GM23338 (cell line): ENCODE measurements at regions not wholly inside any gene's neighbourhood (a gene's known extent, or its start where the extent isn't known, plus 50 kb on each side); places are given as distances from the start of the nearest gene placed in this dataset.

Source experiments
- ATAC-seq: fragments of 200-7000 bp; cut with Tn5 transposase; 3 replicates; pipeline ENCODE4 v1.9.1; 2020
- DNase-seq: peaks from one replicate; pipeline ENCODE4 v3.0.0-alpha.2; 2015; ENCODE audit warnings: low spot score
- H2AFZ ChIP-seq: fragments of 200-600 bp; sonication (generic); 2 replicates; pipeline ENCODE4 v1.8.0; 2016; ENCODE audit warnings: antibody characterized with exemption, mild to moderate bottlenecking, moderate library complexity
- H3F3A ChIP-seq: fragments of 200-600 bp; sonication (generic); replicated peaks from 2 replicates; pipeline ENCODE4 v1.8.0; 2017; ENCODE audit warnings: antibody characterized with exemption, mixed run types, low read depth
- H3K27ac ChIP-seq: fragments of 200-600 bp; sonication (generic); 2 replicates; pipeline ENCODE4 v1.6.1; 2016; ENCODE audit warnings: low read depth
- H3K27me3 ChIP-seq: fragments of 200-600 bp; sonication (generic); 2 replicates; pipeline ENCODE4 v1.8.0; 2016; ENCODE audit warnings: mild to moderate bottlenecking, mixed run types, moderate library complexity; ENCODE audit not compliant: insufficient read depth
- H3K36me3 ChIP-seq: fragments of 200-600 bp; sonication (generic); 2 replicates; pipeline ENCODE4 v1.8.0; 2016; ENCODE audit warnings: mild to moderate bottlenecking; ENCODE audit not compliant: insufficient read depth
- H3K4me1 ChIP-seq: fragments of 200-600 bp; sonication (generic); 2 replicates; pipeline ENCODE4 v1.8.0; 2016; ENCODE audit warnings: mild to moderate bottlenecking, moderate library complexity; ENCODE audit not compliant: insufficient read depth
- H3K4me2 ChIP-seq: fragments of 200-600 bp; sonication (generic); 2 replicates; pipeline ENCODE4 v1.7.1; 2017; ENCODE audit warnings: mixed run types
- H3K4me3 ChIP-seq: fragments of 200-600 bp; sonication (generic); 2 replicates; pipeline ENCODE4 v1.6.1; 2016; ENCODE audit warnings: mixed run types
- H3K79me2 ChIP-seq: fragments of 200-600 bp; sonication (generic); replicated peaks from 2 replicates; pipeline ENCODE4 v1.8.0; 2017; ENCODE audit warnings: mild to moderate bottlenecking; ENCODE audit not compliant: insufficient read depth
- H3K9me2 ChIP-seq: fragments of 200-600 bp; sonication (generic); 2 replicates; pipeline ENCODE4 v1.8.0; 2017; ENCODE audit not compliant: insufficient read depth
- H4K20me1 ChIP-seq: fragments of 200-600 bp; sonication (generic); replicated peaks from 2 replicates; pipeline ENCODE4 v1.8.0; 2017; ENCODE audit warnings: mild to moderate bottlenecking; ENCODE audit not compliant: insufficient read depth
- H3K27ac Mint-ChIP-seq: 2 replicates; pipeline ENCODE4 v1.8.0; 2020; ENCODE audit warnings: inconsistent platforms, mild to moderate bottlenecking, moderate library complexity, mixed read lengths
- H3K27me3 Mint-ChIP-seq: 3 replicates; pipeline ENCODE4 v1.8.0; 2022; ENCODE audit warnings: low read depth, mild to moderate bottlenecking, moderate library complexity, mixed read lengths, inconsistent platforms; ENCODE audit not compliant: insufficient read depth, poor library complexity
- H3K36me3 Mint-ChIP-seq: 3 replicates; pipeline ENCODE4 v1.8.0; 2021; ENCODE audit warnings: low read depth, mild to moderate bottlenecking, inconsistent platforms, moderate library complexity, mixed read lengths
- H3K4me1 Mint-ChIP-seq: 3 replicates; pipeline ENCODE4 v1.8.0; 2020; ENCODE audit warnings: mild to moderate bottlenecking, inconsistent platforms, mixed read lengths
- H3K4me3 Mint-ChIP-seq: 3 replicates; pipeline ENCODE4 v1.8.0; 2021; ENCODE audit warnings: moderate library complexity, mild to moderate bottlenecking, inconsistent platforms, mixed read lengths
- H3K9me3 Mint-ChIP-seq: 3 replicates; pipeline ENCODE4 v1.8.0; 2020; ENCODE audit warnings: moderate library complexity, mild to moderate bottlenecking, inconsistent platforms, mixed read lengths
- CREB1 ChIP-seq: fragments of 250-450 bp; sonication (Bioruptor Pico); IDR thresholded peaks from 2 replicates; pipeline ENCODE4 v1.5.0; 2020; ENCODE audit warnings: low read depth, mild to moderate bottlenecking, moderate library complexity
- EZH2 ChIP-seq: fragments of 200-600 bp; sonication (generic); IDR thresholded peaks from one replicate; pipeline ENCODE4 v1.8.0; 2017; ENCODE audit warnings: antibody characterized with exemption, mild to moderate bottlenecking, low read depth; ENCODE audit not compliant: unreplicated experiment
- EZH2phosphoT487 ChIP-seq: fragments of 200-600 bp; sonication (generic); IDR thresholded peaks from one replicate; pipeline ENCODE4 v1.8.1; 2018; ENCODE audit warnings: antibody characterized with exemption; ENCODE audit not compliant: unreplicated experiment
- JUNB ChIP-seq: IDR thresholded peaks from one replicate; pipeline ENCODE4 v1.6.1; 2016; ENCODE audit warnings: antibody characterized with exemption; ENCODE audit not compliant: unreplicated experiment
- NANOG ChIP-seq: IDR thresholded peaks from 2 replicates; pipeline ENCODE4 v1.6.1; 2016; ENCODE audit warnings: antibody characterized with exemption, borderline replicate concordance
- POLR2AphosphoS5 ChIP-seq: IDR thresholded peaks from 2 replicates; pipeline ENCODE4 v1.6.1; 2016; ENCODE audit warnings: antibody characterized with exemption, low read depth
- STAT1 ChIP-seq: IDR thresholded peaks from one replicate; pipeline ENCODE4 v1.6.1; 2016; ENCODE audit warnings: antibody characterized with exemption; ENCODE audit not compliant: unreplicated experiment
- ZNF114 ChIP-seq: fragments of 250-450 bp; sonication (Bioruptor Pico); IDR thresholded peaks from 2 replicates; pipeline ENCODE4 v1.5.0; 2020; ENCODE audit warnings: mild to moderate bottlenecking, moderate library complexity
- ZNF331 ChIP-seq: fragments of 250-450 bp; sonication (Bioruptor Pico); IDR thresholded peaks from 2 replicates; pipeline ENCODE4 v1.5.0; 2020; ENCODE audit warnings: low read depth, mild to moderate bottlenecking, moderate library complexity
- TF ChIP-seq, protein P1 (sequence below): IDR thresholded peaks from one replicate; pipeline ENCODE4 v1.6.1; 2018; ENCODE audit warnings: antibody characterized with exemption; ENCODE audit not compliant: unreplicated experiment
- TF ChIP-seq, protein P2 (sequence below), 2 experiments: fragments of 200-600 bp in 1 of 2; sonication (generic) in 1 of 2; conservative IDR thresholded peaks; 2 replicates each; pipeline versions ENCODE4 v1.5.1 to v1.6.1; 2016 to 2017; ENCODE audit warnings: antibody characterized with exemption in 2 of 2, low read depth in 2 of 2, mild to moderate bottlenecking in 2 of 2, moderate library complexity in 1 of 2
- TF ChIP-seq, protein P3 (sequence below): IDR thresholded peaks from 2 replicates; pipeline ENCODE4 v1.6.1; 2016; ENCODE audit warnings: antibody characterized with exemption
- TF ChIP-seq, protein P4 (sequence below): fragments of 250-450 bp; sonication (Bioruptor Pico); IDR thresholded peaks from 2 replicates; pipeline ENCODE4 v1.5.0; 2020; ENCODE audit warnings: mild to moderate bottlenecking, moderate library complexity

DNA sequence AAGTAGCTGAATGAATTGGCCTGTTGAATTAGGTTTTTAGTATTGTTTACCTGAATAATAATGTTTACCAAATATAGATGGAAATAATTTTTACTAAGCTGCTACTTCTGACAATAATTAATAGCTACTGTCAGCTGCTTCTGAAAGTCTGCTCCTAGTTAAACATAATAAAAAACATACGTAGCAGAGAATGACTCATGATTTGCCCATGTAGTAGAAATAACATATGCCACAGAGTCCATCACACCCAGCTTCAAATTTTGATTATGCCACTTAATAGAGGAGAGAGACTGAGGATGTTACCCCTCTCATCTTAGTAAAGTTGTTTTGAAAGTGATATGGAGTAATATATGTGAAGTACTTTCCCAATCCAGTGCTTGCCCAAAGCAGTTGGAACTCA, 57.6 kb upstream of the MDFIC start:
- Histone ChIP-seq H3K36me3 (no peaks in the 10 kb centered on the region), H3K79me2 (no peaks in the 10 kb centered on the region), H3K4me2 (no peak overlapping the region), H3K4me1 (no peaks in the 10 kb centered on the region), H3K27me3 (no peaks in the 10 kb centered on the region), H4K20me1 (no peaks in the 10 kb centered on the region), H3K9me2 (no peaks in the 10 kb centered on the region), H3K4me3 (no peak overlapping the region), H3K27ac (no peak overlapping the region), H3F3A (no peaks in the 10 kb centered on the region), H2AFZ (no peak overlapping the region)
- no peaks in the 10 kb centered on the region for H3K9me3 Mint-ChIP-seq
- TF ChIP-seq STAT1: no peak
- no peak for TF ChIP-seq JUNB
- TF ChIP-seq NANOG: no peak
- no peak for TF ChIP-seq ZNF331 (CRISPR knock-in tag)
- TF ChIP-seq, protein P1, sequence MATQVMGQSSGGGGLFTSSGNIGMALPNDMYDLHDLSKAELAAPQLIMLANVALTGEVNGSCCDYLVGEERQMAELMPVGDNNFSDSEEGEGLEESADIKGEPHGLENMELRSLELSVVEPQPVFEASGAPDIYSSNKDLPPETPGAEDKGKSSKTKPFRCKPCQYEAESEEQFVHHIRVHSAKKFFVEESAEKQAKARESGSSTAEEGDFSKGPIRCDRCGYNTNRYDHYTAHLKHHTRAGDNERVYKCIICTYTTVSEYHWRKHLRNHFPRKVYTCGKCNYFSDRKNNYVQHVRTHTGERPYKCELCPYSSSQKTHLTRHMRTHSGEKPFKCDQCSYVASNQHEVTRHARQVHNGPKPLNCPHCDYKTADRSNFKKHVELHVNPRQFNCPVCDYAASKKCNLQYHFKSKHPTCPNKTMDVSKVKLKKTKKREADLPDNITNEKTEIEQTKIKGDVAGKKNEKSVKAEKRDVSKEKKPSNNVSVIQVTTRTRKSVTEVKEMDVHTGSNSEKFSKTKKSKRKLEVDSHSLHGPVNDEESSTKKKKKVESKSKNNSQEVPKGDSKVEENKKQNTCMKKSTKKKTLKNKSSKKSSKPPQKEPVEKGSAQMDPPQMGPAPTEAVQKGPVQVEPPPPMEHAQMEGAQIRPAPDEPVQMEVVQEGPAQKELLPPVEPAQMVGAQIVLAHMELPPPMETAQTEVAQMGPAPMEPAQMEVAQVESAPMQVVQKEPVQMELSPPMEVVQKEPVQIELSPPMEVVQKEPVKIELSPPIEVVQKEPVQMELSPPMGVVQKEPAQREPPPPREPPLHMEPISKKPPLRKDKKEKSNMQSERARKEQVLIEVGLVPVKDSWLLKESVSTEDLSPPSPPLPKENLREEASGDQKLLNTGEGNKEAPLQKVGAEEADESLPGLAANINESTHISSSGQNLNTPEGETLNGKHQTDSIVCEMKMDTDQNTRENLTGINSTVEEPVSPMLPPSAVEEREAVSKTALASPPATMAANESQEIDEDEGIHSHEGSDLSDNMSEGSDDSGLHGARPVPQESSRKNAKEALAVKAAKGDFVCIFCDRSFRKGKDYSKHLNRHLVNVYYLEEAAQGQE: no peak
- no peak for TF ChIP-seq ZNF114 (CRISPR knock-in tag)
- TF ChIP-seq, protein P2, sequence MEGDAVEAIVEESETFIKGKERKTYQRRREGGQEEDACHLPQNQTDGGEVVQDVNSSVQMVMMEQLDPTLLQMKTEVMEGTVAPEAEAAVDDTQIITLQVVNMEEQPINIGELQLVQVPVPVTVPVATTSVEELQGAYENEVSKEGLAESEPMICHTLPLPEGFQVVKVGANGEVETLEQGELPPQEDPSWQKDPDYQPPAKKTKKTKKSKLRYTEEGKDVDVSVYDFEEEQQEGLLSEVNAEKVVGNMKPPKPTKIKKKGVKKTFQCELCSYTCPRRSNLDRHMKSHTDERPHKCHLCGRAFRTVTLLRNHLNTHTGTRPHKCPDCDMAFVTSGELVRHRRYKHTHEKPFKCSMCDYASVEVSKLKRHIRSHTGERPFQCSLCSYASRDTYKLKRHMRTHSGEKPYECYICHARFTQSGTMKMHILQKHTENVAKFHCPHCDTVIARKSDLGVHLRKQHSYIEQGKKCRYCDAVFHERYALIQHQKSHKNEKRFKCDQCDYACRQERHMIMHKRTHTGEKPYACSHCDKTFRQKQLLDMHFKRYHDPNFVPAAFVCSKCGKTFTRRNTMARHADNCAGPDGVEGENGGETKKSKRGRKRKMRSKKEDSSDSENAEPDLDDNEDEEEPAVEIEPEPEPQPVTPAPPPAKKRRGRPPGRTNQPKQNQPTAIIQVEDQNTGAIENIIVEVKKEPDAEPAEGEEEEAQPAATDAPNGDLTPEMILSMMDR (conservative IDR thresholded peaks at IDR 0.05; ENCODE audit: low read depth in 2 of 2): no peak
- no peak for TF ChIP-seq CREB1 (CRISPR knock-in tag)
- TF ChIP-seq EZH2phosphoT487: no peak
- TF ChIP-seq, protein P3, sequence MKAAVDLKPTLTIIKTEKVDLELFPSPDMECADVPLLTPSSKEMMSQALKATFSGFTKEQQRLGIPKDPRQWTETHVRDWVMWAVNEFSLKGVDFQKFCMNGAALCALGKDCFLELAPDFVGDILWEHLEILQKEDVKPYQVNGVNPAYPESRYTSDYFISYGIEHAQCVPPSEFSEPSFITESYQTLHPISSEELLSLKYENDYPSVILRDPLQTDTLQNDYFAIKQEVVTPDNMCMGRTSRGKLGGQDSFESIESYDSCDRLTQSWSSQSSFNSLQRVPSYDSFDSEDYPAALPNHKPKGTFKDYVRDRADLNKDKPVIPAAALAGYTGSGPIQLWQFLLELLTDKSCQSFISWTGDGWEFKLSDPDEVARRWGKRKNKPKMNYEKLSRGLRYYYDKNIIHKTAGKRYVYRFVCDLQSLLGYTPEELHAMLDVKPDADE: no peak
- TF ChIP-seq, protein P4, sequence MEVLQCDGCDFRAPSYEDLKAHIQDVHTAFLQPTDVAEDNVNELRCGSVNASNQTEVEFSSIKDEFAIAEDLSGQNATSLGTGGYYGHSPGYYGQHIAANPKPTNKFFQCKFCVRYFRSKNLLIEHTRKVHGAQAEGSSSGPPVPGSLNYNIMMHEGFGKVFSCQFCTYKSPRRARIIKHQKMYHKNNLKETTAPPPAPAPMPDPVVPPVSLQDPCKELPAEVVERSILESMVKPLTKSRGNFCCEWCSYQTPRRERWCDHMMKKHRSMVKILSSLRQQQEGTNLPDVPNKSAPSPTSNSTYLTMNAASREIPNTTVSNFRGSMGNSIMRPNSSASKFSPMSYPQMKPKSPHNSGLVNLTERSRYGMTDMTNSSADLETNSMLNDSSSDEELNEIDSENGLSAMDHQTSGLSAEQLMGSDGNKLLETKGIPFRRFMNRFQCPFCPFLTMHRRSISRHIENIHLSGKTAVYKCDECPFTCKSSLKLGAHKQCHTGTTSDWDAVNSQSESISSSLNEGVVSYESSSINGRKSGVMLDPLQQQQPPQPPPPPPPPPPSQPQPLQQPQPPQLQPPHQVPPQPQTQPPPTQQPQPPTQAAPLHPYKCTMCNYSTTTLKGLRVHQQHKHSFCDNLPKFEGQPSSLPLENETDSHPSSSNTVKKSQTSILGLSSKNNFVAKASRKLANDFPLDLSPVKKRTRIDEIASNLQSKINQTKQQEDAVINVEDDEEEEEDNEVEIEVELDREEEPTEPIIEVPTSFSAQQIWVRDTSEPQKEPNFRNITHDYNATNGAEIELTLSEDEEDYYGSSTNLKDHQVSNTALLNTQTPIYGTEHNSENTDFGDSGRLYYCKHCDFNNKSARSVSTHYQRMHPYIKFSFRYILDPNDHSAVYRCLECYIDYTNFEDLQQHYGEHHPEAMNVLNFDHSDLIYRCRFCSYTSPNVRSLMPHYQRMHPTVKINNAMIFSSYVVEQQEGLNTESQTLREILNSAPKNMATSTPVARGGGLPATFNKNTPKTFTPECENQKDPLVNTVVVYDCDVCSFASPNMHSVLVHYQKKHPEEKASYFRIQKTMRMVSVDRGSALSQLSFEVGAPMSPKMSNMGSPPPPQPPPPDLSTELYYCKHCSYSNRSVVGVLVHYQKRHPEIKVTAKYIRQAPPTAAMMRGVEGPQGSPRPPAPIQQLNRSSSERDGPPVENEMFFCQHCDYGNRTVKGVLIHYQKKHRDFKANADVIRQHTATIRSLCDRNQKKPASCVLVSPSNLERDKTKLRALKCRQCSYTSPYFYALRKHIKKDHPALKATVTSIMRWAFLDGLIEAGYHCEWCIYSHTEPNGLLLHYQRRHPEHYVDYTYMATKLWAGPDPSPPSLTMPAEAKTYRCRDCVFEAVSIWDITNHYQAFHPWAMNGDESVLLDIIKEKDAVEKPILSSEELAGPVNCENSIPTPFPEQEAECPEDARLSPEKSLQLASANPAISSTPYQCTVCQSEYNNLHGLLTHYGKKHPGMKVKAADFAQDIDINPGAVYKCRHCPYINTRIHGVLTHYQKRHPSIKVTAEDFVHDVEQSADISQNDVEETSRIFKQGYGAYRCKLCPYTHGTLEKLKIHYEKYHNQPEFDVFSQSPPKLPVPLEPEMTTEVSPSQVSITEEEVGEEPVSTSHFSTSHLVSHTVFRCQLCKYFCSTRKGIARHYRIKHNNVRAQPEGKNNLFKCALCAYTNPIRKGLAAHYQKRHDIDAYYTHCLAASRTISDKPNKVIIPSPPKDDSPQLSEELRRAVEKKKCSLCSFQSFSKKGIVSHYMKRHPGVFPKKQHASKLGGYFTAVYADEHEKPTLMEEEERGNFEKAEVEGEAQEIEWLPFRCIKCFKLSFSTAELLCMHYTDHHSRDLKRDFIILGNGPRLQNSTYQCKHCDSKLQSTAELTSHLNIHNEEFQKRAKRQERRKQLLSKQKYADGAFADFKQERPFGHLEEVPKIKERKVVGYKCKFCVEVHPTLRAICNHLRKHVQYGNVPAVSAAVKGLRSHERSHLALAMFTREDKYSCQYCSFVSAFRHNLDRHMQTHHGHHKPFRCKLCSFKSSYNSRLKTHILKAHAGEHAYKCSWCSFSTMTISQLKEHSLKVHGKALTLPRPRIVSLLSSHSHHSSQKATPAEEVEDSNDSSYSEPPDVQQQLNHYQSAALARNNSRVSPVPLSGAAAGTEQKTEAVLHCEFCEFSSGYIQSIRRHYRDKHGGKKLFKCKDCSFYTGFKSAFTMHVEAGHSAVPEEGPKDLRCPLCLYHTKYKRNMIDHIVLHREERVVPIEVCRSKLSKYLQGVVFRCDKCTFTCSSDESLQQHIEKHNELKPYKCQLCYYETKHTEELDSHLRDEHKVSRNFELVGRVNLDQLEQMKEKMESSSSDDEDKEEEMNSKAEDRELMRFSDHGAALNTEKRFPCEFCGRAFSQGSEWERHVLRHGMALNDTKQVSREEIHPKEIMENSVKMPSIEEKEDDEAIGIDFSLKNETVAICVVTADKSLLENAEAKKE (CRISPR knock-in tag): no peak
- TF ChIP-seq EZH2: no peak
- TF ChIP-seq POLR2AphosphoS5: no peak
- no peaks in the 10 kb centered on the region for H3K4me1 Mint-ChIP-seq
- ATAC-seq (no peak), DNase-seq (no peak)
- H3K27ac Mint-ChIP-seq: 0 out of 2 replicates have a peak overlapping the region, but pooled peaks have one; percentile 5
- H3K4me3 Mint-ChIP-seq: no peak overlapping the region
- H3K36me3 Mint-ChIP-seq: no peaks in the 10 kb centered on the region
- no peaks in the 10 kb centered on the region for H3K27me3 Mint-ChIP-seq
